Gastroesophageal sphincter (tissue), 3 donors: ENCODE measurements at regions not wholly inside any gene's neighbourhood (a gene's known extent, or its start where the extent isn't known, plus 50 kb on each side); places are given as distances from the start of the nearest gene placed in this dataset.
"Not testable (repeated sequence)": the region's sequence is repeated elsewhere in the genome, so short reads cannot be mapped to it uniquely, and the experiment has no call there.

Source experiments
- CTCF ChIP-seq, 4 experiments: fragments of 200-600 bp in 2 of 4; fragments of 450-650 bp in 2 of 4; sonication (generic) in 1 of 4; IDR thresholded peaks; one replicate each; pipeline ENCODE4 v1.5.1; 2017 to 2019; ENCODE audit warnings: antibody characterized with exemption in 4 of 4, mild to moderate bottlenecking in 2 of 4, moderate library complexity in 2 of 4
- POLR2A ChIP-seq, 2 donors: fragments of 450-650 bp; IDR thresholded peaks; one replicate each; pipeline ENCODE4 v1.6.1; 2017; ENCODE audit warnings: antibody characterized with exemption in 2 of 2, mild to moderate bottlenecking in 2 of 2, moderate library complexity in 1 of 2

DNA sequence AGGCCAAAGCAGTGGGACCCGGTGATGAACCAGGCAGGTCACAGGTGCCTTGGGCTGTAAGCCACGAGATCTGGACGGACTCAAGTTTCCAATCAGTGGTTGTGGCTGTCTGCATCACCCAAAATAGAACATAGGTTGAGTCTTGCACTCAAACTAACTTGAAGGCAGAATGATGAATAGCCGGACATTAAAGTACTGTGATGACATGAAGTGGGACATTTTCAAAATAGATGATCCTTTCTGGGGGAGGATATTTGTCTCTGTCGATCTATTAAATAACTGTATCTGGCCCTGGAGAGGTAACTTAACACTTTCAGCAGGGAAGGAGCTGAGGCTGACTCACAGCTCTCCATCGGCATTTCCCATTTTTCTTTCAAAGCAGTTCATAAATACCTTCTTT, 66.1 kb upstream of the GPR89A start:
- not testable (repeated sequence) for TF ChIP-seq CTCF, POLR2A (IDR thresholded peaks at IDR 0.05)
